GM19025 (cell line): ENCODE measurements at regions not wholly inside any gene's neighbourhood (a gene's known extent, or its start where the extent isn't known, plus 50 kb on each side); places are given as distances from the start of the nearest gene placed in this dataset.

ENCODE experiments used
- ATAC-seq: cut with Tn5 transposase; IDR thresholded peaks from one replicate; pipeline ENCODE4 v1.9.1; 2021; ENCODE audit warnings: mild to moderate bottlenecking, low read depth, moderate library complexity; ENCODE audit not compliant: unreplicated experiment

DNA sequence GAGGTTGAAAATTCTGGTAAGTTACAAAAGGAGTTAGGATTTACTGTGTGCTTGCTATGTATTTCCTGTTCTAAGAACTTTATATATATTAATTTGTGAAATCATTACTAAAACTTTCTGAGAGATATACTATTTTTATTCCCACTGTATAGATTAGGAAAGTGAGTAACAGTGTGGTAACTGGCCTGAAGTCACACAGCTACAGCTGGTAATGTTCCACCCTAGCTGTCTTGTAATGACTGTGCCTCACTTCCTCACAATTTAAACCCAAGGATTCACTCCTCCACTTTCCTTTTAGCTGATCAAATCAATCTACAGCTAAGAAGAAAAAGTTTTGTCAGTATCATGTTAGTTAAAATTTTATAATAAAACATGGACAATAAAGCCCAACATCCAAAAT is 278.8 kb downstream of the GAS1 start:
- no peak for ATAC-seq

DNA sequence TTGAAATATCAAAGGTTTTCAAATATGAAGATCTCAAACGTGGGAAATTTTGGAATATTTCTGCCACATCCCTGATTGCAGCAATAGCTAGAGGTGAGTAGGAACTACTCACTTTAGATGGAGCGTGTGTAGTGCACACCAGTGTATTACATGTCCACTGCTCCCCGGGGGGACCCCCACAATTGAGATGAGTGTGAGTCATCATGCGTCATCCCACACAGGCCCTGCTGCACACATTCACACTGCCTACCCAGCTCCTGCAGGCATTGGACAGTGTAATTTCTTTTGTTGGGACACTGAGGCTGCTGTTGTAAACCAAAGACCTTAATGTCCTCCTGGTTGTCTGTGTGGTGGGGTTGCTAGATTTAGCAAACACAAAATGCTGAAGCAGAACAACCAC is 280.0 kb downstream of the GAS1 start:
- ATAC-seq: no peak

DNA sequence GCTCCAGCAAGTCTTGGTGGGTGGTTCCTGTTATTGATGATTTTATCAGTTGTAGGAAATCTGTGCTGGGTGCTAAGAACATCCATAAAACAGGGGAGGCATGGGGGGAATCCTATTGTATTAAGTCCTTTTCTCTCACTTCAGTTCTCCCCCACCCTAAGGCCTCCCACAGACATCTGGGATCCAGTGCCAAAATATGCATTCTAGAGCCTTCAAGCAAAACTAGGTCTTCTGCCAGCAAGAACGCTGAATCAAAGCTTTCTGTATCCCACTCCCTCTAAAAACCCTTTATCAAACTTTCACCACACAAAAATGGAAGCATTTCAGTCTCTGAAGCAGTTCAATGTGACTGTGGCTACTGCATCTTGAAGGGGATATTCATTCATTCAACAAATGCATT is 281.9 kb downstream of the GAS1 start:
- no peak for ATAC-seq

DNA sequence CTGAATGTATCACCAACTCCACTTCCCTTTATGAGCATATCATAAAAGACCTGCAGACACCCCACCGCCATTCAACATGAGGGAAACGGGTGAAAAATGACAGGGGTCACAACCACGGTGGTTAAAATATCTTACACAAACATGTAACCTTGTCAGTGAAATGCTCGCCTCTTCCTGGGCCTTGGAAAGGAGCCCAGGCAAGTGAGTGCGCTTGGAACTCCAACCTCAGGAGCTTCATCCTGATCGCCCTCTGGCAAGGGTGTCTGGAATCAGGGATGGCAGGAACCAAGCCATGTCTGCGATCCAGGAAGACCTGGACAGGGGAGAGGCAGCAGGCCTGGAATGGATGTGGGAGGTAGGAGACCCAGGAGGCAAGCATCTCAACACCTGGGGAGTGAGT is 282.7 kb downstream of the GAS1 start:
- ATAC-seq: no peak

DNA sequence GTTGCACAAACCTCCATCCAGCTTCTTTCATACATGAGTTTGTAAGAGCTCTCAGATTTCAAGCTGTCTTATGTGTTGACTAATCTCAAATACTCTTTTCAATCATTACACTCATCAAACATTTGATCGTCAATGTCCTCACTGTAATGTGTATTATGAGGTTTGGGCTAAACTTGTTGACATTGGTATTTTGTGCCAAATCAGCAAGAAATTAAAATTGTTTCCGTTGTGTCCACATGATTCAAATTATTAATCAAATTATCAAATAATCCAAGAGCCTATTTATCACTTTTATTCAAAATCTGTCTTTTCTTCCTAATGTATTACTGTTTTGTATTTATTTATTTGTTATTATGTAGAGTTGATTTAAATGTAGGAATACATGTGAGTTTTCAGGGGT is 283.4 kb downstream of the GAS1 start:
- ATAC-seq: no peak

DNA sequence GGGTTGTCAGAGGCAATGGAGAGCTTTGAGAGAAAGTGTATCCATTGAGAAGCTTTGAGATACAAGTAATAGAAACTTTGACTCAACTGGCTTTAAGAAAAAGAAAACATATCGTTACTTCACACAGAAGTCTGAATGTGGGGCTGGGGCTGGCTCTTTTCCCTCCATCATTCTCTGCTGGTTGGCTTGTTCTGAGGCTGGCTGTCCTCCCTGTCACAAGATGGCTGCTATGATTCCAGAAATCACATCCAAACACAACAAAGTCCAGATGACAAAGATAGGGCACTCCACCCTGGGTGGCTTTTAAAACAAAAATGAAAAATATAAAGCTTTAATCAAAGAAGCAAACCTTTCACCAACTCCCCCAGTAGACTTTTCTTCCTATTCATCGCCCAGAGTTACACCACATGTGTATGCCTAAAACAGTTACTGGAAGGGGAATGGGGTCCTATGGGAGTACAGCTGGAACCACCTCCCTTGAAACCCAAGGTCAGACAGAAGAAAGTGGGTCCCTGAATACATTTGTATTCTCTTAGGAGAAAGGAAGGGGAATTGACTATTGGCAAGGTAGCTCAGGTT is 284.3 kb downstream of the GAS1 start:
- no peak for ATAC-seq

DNA sequence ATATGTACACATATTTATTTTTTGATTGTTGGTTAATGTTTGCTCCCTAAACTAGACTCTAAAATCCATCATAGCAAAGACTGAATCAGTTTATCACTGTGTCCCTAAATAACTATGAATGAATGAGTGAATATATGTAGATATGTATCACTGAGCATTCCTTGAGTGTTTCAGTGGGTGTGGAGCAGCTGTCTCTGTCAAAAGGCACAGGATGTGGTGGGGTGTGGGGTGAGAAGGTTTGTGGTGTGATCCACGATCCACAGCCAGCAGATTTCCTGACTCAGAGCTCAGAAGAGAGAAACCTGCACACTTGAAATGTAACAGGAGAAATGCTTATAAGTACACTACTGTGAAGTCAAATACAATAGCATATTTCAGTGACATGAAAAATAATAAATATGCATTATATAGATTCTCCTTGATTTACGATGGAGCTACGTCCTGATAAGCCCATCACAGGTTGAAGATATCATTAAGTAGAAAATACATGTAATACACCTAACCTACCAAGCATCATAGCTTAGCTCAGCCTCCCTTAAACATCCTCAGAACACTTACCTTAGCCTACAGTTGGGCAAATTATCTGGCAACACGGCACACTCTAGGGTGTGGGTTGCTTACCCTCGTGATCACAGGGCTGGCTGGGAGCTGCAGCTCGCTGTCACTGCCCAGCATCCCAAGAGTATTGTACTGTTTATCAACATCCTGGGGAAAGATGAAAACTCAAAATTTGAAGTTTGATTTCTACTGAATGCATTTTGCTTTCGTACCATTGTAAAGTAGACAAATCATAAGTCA is 287.0 kb downstream of the GAS1 start:
- ATAC-seq: no peak

DNA sequence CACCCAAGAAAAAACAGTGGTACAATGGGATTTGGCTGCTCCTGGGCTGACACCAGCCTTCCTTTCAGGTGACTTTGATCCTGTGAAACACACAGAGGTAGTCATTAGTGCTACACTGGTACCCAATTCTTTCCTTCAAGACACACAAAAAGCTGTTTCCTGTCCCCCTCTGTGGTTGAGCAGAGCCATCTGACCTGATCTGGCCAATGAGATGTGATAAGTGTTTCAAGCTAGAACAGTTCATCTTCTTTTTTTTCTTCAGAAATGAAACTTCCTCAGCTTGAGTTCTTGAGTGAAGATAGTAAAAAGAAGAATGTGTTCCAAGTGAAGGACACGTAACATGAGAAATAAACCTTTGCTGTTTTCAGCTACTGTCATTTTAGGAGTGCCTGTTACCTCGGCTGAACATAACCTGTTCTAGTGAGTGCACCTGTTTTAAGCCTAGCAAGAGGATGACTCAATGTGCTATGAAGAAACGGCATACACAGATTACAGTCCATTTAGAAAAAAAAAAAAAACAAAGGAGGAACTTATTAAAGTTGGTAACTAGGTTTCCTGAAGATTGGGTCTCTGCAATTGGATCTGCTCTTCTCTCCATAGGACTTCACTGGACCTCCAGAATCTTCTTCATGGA is 287.8 kb downstream of the GAS1 start:
- no peak for ATAC-seq

DNA sequence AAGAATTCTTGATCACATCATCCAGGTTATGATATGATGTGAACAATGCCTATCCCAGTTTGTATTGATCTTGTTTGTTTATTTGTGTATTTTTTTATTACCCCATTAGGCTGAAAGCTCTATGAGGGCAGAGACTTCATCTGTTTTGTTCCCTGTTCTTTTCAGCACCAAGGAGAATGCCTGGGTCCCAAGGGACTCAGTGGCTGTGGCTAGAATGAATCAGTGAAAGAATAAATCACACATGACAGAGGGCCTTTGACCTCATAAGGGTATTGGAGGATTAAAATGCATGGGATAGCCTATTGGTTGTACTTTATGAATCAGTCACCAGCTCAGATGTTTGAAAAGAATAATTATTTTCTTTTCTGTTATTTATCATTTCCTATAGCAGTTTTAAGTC is 292.2 kb downstream of the GAS1 start:
- no peak for ATAC-seq

DNA sequence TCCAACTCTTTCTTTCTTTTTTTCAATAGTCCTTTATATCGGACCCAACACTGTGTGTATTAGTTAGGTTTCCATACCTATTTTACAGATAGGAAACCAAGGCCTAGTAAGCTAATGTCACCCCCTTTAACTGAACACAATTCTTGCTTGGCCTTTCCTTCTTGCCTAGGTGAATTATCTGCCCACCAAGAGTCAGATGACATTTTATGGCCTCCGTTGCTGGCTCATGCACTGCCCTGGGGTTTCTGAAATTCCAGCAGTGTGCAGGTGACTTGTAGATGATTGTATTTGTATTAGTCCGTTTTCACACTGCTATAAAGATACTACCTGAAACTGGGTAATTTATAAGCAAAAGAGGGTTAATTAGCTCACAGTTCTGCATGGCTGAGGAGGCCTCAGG is 293.8 kb downstream of the GAS1 start:
- ATAC-seq: no peak

DNA sequence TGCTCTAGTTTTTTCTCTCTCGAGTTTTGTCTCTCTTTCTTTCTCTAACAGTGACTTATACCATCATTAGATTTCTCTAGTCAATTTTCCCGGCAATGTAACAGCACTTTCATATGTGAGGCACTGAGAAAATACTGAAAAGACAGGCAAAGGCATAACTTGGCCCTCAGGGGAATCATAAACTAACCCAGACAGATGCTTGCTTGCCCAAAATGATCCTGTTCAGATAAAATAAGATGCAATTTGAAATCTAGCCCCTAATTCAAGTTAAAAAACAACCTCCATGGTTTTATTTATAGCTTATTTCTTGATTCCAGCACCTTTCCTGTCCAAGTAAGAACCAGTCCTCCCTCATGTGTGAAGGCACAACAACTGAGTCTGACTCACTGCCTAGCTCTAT is 294.6 kb downstream of the GAS1 start:
- ATAC-seq: no peak

DNA sequence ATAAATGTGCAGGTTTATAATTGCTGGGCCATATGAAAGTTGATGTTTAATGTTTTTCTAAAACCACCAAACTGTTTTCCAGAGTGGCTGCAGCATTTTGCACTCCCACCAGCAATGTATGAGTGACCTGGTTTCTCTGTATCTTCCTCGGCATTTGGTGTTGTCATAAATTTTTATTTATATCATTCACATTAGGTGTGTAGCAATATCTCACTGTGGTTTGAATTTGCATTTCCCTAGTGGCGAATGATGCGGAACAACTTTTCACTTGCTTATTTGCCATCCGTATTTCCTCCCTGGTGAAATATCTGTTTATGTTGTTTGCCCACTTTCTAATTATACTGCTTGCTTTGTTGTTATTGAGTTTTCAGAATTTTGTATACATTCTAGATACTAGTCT is 295.7 kb upstream of the TUT7 start:
- no peak for ATAC-seq

DNA sequence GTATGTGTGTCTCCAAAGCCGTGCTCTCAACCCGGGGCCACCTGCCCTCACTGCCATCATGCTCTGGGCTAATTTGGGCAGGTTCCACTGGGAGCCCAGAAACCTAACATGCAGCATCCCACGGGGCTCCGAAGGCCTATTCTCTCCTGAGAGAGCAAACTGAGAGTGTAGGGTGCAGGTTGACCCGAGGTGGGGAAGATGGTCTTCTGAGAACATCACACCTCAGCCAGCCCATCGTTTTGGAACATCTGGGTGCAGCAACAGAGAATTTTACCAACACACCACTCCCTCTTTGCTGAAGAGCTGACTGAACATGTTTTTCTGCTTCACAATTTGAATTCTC is 294.6 kb upstream of the TUT7 start:
- no peak for ATAC-seq

DNA sequence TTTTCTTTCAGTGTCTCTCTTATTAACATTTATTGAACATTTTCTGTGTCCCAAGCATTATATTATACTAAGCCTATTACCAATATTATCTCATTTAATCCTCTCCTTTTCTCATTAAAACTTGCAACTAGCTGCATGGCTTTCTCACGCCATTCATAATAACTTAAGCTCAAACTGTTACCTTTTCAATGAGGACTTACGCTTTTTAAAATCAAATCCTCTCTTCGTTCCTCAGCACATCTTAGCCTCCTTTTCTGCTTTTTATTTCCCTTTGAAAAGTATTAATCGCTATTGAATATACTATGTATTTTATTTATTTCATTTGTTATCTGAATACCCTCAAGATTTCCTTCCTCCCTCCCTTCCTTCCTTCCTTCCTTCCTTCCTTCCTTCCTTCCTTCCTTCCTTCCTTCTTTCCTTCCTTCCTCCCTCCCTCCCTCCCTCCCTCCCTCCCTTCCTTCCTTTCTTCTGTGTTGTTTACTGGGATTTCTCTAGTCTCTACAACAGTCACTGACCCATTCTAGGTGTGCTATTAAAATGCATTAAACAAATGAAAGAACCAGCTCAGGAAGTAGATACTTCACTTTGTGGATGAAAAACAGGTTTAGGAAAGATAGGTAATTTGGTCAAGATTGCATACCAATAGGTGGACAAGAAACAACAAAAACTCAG is 294.1 kb upstream of the TUT7 start:
- no peak for ATAC-seq

DNA sequence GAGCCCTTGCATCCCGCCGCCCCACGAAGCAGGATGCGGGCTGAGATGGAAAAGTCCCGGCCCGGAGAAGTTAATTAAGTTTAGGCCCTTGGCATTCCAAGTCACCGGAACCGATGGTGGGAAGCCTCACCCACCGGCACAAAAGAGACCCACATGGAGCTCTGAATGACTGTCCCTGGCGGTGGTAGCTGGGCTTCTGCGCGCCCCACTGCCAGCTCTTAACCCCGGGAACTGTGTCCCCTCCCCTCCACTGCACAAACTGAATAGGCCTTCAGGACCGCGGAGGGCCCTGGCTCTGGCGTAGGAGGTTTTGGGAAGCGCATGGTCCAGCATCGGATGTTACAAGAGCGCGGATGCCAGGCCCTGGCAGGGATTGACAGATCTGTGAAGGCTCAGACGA is 291.1 kb upstream of the TUT7 start:
- no peak for ATAC-seq

DNA sequence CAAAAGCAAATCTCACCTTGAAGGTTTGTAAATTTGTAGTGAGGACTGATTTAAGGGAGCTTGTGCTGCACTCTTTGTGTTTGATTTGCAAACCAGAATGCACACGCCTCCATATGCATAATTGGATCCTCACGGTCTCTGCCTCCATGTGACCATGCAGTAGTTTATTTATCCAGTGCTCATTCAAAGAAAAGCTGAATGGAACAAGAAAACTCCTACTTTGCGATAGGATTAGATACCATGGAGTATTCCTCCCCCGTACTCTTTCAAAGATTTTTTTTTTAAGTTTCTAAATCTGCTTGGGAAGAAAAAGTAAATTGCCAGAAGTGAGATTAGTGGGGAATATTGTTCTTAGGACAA is 290.4 kb upstream of the TUT7 start:
- ATAC-seq: no peak

DNA sequence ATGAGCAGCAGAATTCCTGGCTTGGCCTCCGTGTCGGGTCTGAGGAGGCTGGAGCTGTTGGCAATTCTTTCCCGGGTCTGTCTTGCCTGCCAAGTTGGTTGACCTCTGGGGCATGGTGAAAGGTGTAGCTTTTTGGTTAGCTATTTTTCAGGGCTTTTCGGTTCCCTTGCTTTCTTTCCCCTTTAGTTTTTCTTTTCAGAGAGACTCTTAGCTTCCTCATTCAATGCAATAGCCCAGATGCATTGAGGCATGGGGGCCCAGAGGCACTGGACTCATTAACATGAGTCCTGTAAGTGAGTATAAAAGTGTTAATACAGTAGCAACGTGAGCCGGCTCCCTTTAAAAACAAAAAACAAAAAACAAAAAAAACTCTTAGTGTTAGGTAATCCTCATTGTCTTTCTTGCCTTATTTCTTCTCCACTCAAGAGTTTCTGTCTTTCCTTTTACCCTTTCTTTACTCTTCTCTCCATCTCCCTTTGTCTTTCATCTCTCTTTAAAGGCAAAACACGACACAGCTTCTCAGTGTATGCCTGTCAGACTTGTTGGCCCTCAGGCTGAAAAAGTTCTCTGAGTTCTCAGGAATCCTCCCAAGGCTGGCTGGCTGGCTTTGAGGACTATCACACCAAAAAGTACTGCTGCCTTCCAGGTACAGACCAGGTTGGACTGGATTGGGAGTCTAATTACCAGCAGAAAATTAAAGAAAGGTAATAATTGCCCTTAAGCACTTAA is 289.9 kb upstream of the TUT7 start:
- ATAC-seq: no peak

DNA sequence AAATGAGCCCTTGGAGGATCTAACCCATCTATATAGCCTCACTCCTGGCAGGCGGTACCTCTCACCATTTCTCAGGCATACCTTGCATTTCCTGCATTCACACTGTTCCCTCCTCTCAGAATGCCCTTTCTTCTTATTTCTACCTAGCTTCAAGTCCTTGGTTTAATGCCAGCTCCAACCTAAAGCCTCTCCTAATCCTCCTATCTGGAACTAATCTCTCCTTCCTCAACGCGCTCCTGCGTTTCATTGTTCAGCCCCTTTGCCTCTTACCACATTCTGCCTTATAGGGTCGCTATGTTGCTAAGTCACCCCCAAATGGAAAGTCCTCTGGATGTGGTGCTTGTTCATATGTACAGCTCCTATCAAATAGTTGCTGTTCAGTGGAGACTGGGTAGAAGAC is 288.5 kb upstream of the TUT7 start:
- no peak for ATAC-seq

DNA sequence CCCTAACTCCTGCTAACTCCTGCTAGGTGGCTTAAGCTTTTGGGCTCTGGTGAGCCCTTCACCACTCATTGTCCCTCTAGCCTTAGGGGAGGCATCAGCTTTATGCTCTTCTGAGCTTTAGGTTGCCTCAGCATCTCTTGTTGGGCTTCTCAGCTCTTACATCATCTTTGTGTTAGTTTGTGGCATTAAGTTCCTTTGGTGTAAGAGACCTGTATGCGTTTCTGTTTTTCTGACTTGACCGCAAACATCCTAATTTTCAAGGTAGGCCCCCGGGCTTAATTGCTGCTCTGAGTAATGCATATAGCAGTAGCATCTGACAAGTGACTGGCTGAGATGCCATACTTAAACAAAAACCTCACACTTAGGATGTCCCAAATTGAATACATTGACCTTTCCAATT is 287.8 kb upstream of the TUT7 start:
- no peak for ATAC-seq

DNA sequence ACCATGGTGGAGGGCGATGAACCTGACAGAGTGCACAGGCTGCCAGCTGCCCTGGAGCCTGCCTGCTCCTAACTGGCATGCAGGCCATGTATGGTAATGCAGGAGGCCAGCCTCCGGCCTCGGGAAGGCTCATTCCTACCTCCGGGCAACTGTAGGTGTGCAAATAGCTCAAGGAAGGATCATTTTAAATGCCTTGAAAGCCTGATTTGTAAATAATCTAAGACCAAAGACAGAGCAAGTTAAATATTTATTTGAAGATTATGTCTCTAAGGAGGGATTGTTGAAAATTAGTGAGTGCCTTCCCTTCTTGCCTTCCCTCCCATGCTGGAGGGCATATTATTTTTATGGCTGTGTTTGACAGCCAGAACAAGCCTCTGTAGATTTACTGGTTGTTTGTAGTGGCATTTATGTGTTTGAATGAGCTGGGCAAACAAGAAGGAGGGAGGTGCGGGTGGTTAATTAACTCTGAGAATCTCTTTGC is 285.7 kb upstream of the TUT7 start:
- no peak for ATAC-seq

DNA sequence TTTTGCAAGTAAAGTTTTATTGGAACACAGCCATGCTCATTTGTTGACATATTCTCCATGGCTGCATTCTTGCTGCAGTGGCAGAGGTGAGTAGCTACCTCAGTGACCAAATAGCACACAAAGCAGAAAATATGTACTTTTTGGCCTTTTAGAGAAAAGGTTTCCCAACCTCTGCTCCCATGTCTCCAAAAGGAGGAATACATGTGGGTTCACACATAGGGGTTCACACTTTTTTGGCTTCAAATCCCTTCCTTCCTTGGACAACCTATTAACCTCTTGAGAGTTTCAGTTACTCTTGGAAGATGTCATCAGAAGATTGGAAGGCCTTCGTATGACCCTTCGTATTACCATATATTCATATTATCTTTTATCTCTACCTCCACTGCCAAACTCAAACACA is 285.1 kb upstream of the TUT7 start:
- ATAC-seq: no peak
